Uterus (tissue), 3 donors: ENCODE measurements at regions not wholly inside any gene's neighbourhood (a gene's known extent, or its start where the extent isn't known, plus 50 kb on each side); places are given as distances from the start of the nearest gene placed in this dataset.

Experiments
- DNase-seq, 2 donors: peaks; one replicate each; pipeline ENCODE4 v3.0.0-alpha.2; 2019 to 2020
- H3K27ac ChIP-seq, 2 donors: fragments of 200-600 bp; sonication (generic); 1 replicate in 1 of 2; 2 replicates in 1 of 2; pipeline ENCODE4 v1.5.1; 2016 to 2018
- H3K27me3 ChIP-seq, 2 donors: fragments of 200-600 bp; sonication (generic); one replicate each; pipeline ENCODE4 v1.5.1; 2018 to 2019; ENCODE audit warnings: control low read depth in 1 of 2
- H3K36me3 ChIP-seq, 2 donors: fragments of 200-600 bp; sonication (generic); one replicate each; pipeline ENCODE4 v1.5.1; 2019; ENCODE audit warnings: control low read depth in 1 of 2
- H3K4me1 ChIP-seq, 2 donors: fragments of 200-600 bp; sonication (generic); one replicate each; pipeline ENCODE4 v1.5.1; 2018 to 2019; ENCODE audit warnings: control low read depth in 1 of 2
- H3K4me3 ChIP-seq, 2 donors: fragments of 200-600 bp; sonication (generic); 1 replicate in 1 of 2; 2 replicates in 1 of 2; pipeline ENCODE4 v1.5.1; 2018 to 2019; ENCODE audit warnings: mild to moderate bottlenecking in 1 of 2
- H3K9me3 ChIP-seq, 2 donors: fragments of 200-600 bp; sonication (generic); one replicate each; pipeline ENCODE4 v1.5.1; 2019; ENCODE audit warnings: control low read depth in 1 of 2
- POLR2A ChIP-seq, 2 donors: fragments of 450-650 bp; IDR thresholded peaks; one replicate each; pipeline ENCODE4 v1.6.1; 2016; ENCODE audit warnings: antibody characterized with exemption in 2 of 2, mild to moderate bottlenecking in 1 of 2, moderate library complexity in 1 of 2
- intact Hi-C: fragments of 100-400 bp; cut with DNase I; formaldehyde crosslinking; loops from one replicate; pipeline ENCODE4 v1.15.1; 2023; ENCODE audit warnings: low total_unique reads
- TF ChIP-seq, protein P1 (sequence below), 4 experiments: fragments of 200-600 bp in 2 of 4; fragments of 450-650 bp in 2 of 4; sonication (generic) in 2 of 4; IDR thresholded peaks; one replicate each; pipeline ENCODE4 v1.5.1; 2016 to 2019; ENCODE audit warnings: antibody characterized with exemption in 4 of 4, mild to moderate bottlenecking in 2 of 4, moderate library complexity in 1 of 4
- donor health status: DM: yes; HTN: yes; CAD: no.

DNA sequence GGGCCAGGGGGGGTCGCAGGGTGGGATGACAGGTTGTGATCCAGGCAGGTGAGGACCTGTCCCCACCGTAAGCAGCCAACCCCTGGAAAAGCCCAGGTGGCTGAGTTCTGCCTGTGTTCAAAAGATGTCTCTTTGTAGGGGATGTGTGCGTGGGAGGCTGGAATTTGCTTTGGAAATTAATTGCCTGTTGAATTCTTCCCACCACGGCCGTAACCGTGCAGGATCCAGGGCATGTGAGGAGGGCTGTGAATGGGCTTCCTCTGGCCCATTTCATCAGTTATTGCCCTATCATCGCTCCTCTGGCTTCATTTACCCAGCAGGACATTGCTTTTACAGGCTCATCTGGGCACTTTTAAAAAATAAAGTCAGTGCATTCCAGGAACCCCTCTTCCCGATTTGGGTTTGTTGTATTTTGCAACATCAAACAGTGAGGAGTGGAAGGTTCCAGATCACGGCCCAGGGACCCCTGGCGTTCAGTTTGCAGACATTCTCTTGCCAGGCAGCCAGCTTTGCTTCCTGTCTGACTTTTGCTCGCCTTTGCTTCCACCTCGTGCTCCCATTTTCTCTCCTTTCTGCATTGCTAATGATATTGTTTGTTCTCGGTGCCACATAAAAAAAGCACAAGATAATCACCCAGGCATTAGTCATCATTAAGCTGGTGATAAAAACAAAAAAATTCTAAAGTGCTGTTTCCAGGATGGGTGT lies 1306.6 kb downstream of the BRD1 start:
- TF ChIP-seq POLR2A (IDR thresholded peaks at IDR 0.05): no peak
- TF ChIP-seq, protein P1, sequence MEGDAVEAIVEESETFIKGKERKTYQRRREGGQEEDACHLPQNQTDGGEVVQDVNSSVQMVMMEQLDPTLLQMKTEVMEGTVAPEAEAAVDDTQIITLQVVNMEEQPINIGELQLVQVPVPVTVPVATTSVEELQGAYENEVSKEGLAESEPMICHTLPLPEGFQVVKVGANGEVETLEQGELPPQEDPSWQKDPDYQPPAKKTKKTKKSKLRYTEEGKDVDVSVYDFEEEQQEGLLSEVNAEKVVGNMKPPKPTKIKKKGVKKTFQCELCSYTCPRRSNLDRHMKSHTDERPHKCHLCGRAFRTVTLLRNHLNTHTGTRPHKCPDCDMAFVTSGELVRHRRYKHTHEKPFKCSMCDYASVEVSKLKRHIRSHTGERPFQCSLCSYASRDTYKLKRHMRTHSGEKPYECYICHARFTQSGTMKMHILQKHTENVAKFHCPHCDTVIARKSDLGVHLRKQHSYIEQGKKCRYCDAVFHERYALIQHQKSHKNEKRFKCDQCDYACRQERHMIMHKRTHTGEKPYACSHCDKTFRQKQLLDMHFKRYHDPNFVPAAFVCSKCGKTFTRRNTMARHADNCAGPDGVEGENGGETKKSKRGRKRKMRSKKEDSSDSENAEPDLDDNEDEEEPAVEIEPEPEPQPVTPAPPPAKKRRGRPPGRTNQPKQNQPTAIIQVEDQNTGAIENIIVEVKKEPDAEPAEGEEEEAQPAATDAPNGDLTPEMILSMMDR (IDR thresholded peaks at IDR 0.05): no peak

DNA sequence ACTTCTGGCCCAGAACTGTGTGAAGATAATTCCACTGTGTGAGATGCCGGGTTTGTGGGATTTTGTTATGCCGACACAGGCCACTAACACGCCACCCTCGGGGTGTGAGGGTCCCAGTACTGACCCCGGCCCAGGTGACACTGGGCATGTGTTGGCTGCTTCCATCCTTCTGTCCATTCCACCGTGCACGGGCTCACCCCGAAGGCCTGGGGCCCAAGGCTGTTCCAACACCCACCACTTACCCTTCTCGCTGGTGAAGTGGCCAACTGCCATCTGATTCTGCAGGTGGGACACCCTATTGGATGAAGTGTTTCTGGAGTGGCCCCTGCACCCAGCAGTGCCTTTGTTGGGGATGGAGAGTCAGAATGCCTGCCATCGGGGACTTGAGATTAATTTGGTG lies 1307.5 kb downstream of the BRD1 start:
- no peak overlapping the region for H3K4me3 ChIP-seq
- no peaks in the 10 kb centered on the region for H3K36me3 ChIP-seq
- no peaks in the 10 kb centered on the region for H3K9me3 ChIP-seq
- intact Hi-C loops: no loop called here
- no peaks in the 10 kb centered on the region for H3K27me3 ChIP-seq
- TF ChIP-seq POLR2A (IDR thresholded peaks at IDR 0.05): no peak
- TF ChIP-seq, protein P1 (IDR thresholded peaks at IDR 0.05): no peak
- DNase-seq: no peak
- H3K27ac ChIP-seq: no peak overlapping the region
- no peaks in the 10 kb centered on the region for H3K4me1 ChIP-seq

More for the DNA sequence above, 1306.6 kb downstream of the BRD1 start:
- H3K4me1 ChIP-seq: no peaks in the 10 kb centered on the region
- H3K36me3 ChIP-seq: no peaks in the 10 kb centered on the region
- no peak overlapping the region for H3K27ac ChIP-seq
- H3K27me3 ChIP-seq: no peaks in the 10 kb centered on the region
- H3K9me3 ChIP-seq: no peaks in the 10 kb centered on the region
- no peak for DNase-seq
- H3K4me3 ChIP-seq: no peak overlapping the region
- intact Hi-C loops: no loop called here

DNA sequence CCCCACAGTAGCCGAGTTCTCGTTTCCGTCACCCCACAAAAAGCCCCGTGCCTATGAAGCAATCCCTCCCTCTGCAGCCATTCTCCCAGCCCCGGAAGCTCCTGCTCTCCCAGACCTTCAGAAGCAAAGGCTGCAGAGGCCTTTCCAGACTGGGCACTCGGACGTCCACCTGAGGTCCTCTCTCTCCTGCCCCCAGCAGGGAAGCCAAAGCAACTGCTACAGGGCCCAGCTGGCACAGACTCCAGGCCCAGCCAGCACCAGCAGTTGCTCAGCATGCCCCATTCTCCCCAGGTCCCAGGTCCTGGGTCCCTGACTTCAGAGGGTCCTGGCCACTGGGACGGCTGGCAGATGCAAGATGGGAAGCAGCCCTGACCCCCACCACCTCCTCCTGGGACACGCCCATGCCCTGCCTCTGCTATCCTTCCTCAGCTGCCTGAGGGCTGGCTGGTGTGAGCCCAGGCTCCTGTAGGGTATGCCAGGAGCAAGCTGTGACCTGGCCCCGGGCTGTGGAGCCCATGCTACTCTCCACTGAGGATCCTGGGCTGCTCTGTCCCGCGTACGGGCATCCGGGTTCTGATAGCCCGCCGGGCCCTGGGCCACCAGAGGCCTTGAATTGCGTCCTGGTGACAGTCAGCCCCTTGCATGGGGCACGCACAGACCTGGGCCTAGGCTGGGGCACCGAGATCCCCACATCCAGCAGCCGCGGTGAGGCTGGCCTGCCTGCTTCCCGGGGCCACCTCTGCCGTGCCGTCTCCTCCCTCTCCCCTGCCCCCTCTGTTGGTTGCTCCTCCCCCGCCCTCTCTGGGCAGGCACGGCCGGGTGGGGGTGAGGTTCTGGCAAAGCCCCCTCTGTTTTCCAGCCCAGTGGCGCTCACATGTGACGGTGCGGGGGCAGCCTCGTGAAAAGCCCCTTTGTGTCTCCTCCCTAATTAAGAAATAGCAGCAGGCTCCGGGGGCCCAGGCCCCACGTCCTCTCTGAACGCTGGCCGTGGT lies 1310.3 kb downstream of the BRD1 start:
- Histone ChIP-seq H3K4me3 (no peak overlapping the region), H3K27me3 (no peaks in the 10 kb centered on the region), H3K27ac (no peak overlapping the region), H3K9me3 (no peaks in the 10 kb centered on the region), H3K36me3 (no peaks in the 10 kb centered on the region), H3K4me1 (no peaks in the 10 kb centered on the region)
- no peak for DNase-seq
- intact Hi-C loops: no loop called here
- no peak for TF ChIP-seq POLR2A (IDR thresholded peaks at IDR 0.05)
- TF ChIP-seq, protein P1 (IDR thresholded peaks at IDR 0.05): no peak

DNA sequence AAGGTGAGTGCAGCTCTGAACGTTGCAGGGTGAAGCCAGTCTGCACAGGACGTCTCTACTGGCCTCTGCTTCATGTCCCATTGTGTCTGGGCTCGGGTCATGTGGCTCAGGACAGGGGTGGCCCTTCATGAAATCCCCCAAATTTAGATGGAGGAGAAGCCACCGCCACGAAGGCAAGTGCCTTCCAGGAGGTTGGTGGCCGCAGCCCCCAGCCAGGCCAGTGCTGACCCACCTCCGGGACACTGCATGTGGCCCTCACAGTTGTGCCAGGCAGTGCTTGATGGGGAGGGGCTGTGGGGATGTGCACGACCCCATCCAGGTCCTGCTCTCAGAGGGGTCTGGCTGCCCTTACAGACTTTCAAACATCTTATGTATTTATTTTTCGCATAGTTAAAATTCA lies 1311.1 kb downstream of the BRD1 start:
- intact Hi-C loops: no loop called here
- TF ChIP-seq, protein P1 (IDR thresholded peaks at IDR 0.05): no peak
- TF ChIP-seq POLR2A (IDR thresholded peaks at IDR 0.05): no peak
- Histone ChIP-seq H3K9me3 (no peaks in the 10 kb centered on the region), H3K36me3 (no peaks in the 10 kb centered on the region), H3K4me3 (no peak overlapping the region), H3K4me1 (no peaks in the 10 kb centered on the region), H3K27me3 (no peaks in the 10 kb centered on the region), H3K27ac (no peak overlapping the region)
- no peak for DNase-seq
